DND-41 (cell line): ENCODE measurements at regions not wholly inside any gene's neighbourhood (a gene's known extent, or its start where the extent isn't known, plus 50 kb on each side); places are given as distances from the start of the nearest gene placed in this dataset.

Source experiments
- ATAC-seq: fragments of 200-7000 bp; cut with Tn5 transposase; 3 replicates; pipeline ENCODE4 v1.9.1; 2021; ENCODE audit warnings: low read depth; ENCODE audit not compliant: insufficient read depth
- DNase-seq: peaks from one replicate; pipeline ENCODE4 v3.0.0-alpha.2; 2020
- H2AFZ ChIP-seq: 2 replicates; pipeline ENCODE4 v1.6.0; 2012; ENCODE audit warnings: low read depth, low read length
- H3K27ac ChIP-seq: 2 replicates; pipeline ENCODE4 v1.5.1; 2012; ENCODE audit warnings: low read length, inconsistent platforms
- H3K27me3 ChIP-seq: fragments of 200-600 bp; sonication (generic); 2 replicates; pipeline ENCODE4 v1.6.0; 2012; ENCODE audit warnings: low read length, mild to moderate bottlenecking, inconsistent platforms; ENCODE audit not compliant: insufficient read depth, poor library complexity
- H3K36me3 ChIP-seq: 2 replicates; pipeline ENCODE4 v1.5.1; 2012; ENCODE audit warnings: low read length, inconsistent platforms; ENCODE audit not compliant: insufficient read depth
- H3K4me1 ChIP-seq: 2 replicates; pipeline ENCODE4 v1.5.1; 2012; ENCODE audit warnings: mild to moderate bottlenecking, low read length; ENCODE audit not compliant: insufficient read depth
- H3K4me2 ChIP-seq: 2 replicates; pipeline ENCODE4 v1.6.0; 2012; ENCODE audit warnings: mild to moderate bottlenecking, moderate library complexity, low read length, inconsistent platforms; ENCODE audit not compliant: insufficient read depth
- H3K4me3 ChIP-seq, 2 experiments: fragments of 200-600 bp in 1 of 2; shearing (Covaris generic) in 1 of 2; 2 replicates each; pipeline ENCODE4 v1.5.1; 2012 to 2016; ENCODE audit warnings: inconsistent platforms in 2 of 2, low read length in 2 of 2, mild to moderate bottlenecking in 2 of 2, low read depth in 1 of 2, moderate library complexity in 1 of 2
- H3K79me2 ChIP-seq: 2 replicates; pipeline ENCODE4 v1.6.0; 2012; ENCODE audit warnings: low read length, inconsistent platforms; ENCODE audit not compliant: insufficient read depth
- H3K9ac ChIP-seq: 2 replicates; pipeline ENCODE4 v1.6.0; 2012; ENCODE audit warnings: low read depth, mild to moderate bottlenecking, inconsistent platforms, low read length, moderate library complexity
- H3K9me3 ChIP-seq: 2 replicates; pipeline ENCODE4 v1.5.1; 2012; ENCODE audit warnings: low read length, moderate library complexity, mild to moderate bottlenecking, inconsistent platforms; ENCODE audit not compliant: insufficient read depth, severe bottlenecking
- H4K20me1 ChIP-seq: 2 replicates; pipeline ENCODE4 v1.6.0; 2012; ENCODE audit warnings: low read length; ENCODE audit not compliant: insufficient read depth
- EZH2 ChIP-seq: IDR thresholded peaks from 3 replicates; pipeline ENCODE4 v1.6.1; 2012; ENCODE audit warnings: borderline replicate concordance, low read depth, mild to moderate bottlenecking, moderate library complexity, low read length, inconsistent platforms; ENCODE audit not compliant: severe bottlenecking
- TF ChIP-seq, protein P1 (sequence below): IDR thresholded peaks from 2 replicates; pipeline ENCODE4 v1.5.1; 2012; ENCODE audit warnings: borderline replicate concordance, low read length, moderate library complexity, mild to moderate bottlenecking; ENCODE audit not compliant: poor library complexity, severe bottlenecking; ENCODE audit errors: extremely low read depth

- no peaks in the 10 kb centered on the region for H3K79me2 ChIP-seq
- no peaks in the 10 kb centered on the region for H3K36me3 ChIP-seq
- no peak for TF ChIP-seq EZH2
- TF ChIP-seq, protein P1, sequence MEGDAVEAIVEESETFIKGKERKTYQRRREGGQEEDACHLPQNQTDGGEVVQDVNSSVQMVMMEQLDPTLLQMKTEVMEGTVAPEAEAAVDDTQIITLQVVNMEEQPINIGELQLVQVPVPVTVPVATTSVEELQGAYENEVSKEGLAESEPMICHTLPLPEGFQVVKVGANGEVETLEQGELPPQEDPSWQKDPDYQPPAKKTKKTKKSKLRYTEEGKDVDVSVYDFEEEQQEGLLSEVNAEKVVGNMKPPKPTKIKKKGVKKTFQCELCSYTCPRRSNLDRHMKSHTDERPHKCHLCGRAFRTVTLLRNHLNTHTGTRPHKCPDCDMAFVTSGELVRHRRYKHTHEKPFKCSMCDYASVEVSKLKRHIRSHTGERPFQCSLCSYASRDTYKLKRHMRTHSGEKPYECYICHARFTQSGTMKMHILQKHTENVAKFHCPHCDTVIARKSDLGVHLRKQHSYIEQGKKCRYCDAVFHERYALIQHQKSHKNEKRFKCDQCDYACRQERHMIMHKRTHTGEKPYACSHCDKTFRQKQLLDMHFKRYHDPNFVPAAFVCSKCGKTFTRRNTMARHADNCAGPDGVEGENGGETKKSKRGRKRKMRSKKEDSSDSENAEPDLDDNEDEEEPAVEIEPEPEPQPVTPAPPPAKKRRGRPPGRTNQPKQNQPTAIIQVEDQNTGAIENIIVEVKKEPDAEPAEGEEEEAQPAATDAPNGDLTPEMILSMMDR = no peak
- H3K9ac ChIP-seq = no peak overlapping the region
- H4K20me1 ChIP-seq = no peaks in the 10 kb centered on the region
- no peak overlapping the region for H3K4me2 ChIP-seq
- H3K4me1 ChIP-seq = no peaks in the 10 kb centered on the region
- ATAC-seq (no peak), DNase-seq (no peak)
- H2AFZ ChIP-seq = no peak overlapping the region
- no peaks in the 10 kb centered on the region for H3K9me3 ChIP-seq
- no peaks in the 10 kb centered on the region for H3K27me3 ChIP-seq
- H3K27ac ChIP-seq = no peak overlapping the region
- no peak overlapping the region for H3K4me3 ChIP-seq
These were observed 254.5 kb upstream of the PPARGC1A start for GRCh38 chr4:24144381-24144780.

DNA sequence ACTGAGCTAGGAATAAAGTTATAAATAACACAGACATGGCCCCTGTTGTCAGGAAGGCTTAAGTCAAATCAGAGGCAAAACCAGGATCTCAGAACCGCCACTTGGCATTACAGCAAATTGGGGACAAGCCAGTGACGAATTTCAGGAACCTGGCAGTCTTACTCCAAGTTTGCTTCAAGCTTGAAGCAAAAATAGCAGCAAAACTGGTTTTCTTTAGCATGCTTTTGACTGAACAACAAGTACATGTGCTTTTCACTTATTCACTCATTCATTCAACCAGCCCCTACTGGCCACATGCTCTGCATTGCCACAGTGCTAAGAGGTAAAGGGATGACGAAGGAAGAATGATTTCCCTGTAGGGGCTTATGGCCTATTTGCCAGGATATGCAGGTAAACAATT, 253.9 kb upstream of the PPARGC1A start:
- no peak for ATAC-seq
- no peaks in the 10 kb centered on the region for H4K20me1 ChIP-seq
- H3K36me3 ChIP-seq = no peaks in the 10 kb centered on the region
- no peaks in the 10 kb centered on the region for H3K4me1 ChIP-seq
- no peak overlapping the region for H3K9ac ChIP-seq
- H3K4me2 ChIP-seq = no peak overlapping the region
- TF ChIP-seq, protein P1 = no peak
- TF ChIP-seq EZH2 = no peak
- no peak overlapping the region for H3K27ac ChIP-seq
- no peaks in the 10 kb centered on the region for H3K27me3 ChIP-seq
- H3K4me3 ChIP-seq = no peak overlapping the region
- no peak for DNase-seq
- H3K9me3 ChIP-seq = no peaks in the 10 kb centered on the region
- no peak overlapping the region for H2AFZ ChIP-seq
- H3K79me2 ChIP-seq = no peaks in the 10 kb centered on the region

DNA sequence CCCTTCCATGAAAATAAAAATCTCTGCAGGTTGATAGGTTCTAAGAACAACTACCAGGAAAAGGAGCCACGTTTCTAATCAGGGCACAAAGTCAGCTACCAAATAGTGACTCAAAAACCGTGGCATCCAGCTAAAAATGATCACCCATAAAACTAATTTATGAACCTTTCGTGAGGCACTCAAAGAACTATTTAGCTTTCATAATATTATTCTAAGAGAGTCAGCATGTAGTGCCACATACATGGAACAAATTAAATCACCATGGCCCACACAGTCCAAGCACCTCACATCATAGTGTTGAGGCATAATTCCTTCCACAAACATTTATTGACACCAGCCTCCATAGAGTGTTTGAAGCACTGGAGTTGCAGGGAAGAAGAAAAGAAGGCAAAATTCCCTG, 252.0 kb upstream of the PPARGC1A start:
- Histone ChIP-seq H3K4me3 (no peak overlapping the region), H4K20me1 (no peaks in the 10 kb centered on the region), H3K9ac (no peak overlapping the region), H2AFZ (no peak overlapping the region), H3K36me3 (no peaks in the 10 kb centered on the region), H3K4me1 (no peaks in the 10 kb centered on the region), H3K27me3 (no peaks in the 10 kb centered on the region), H3K9me3 (no peaks in the 10 kb centered on the region), H3K79me2 (no peaks in the 10 kb centered on the region), H3K27ac (no peak overlapping the region), H3K4me2 (no peak overlapping the region)
- TF ChIP-seq, protein P1 = no peak
- no peak for TF ChIP-seq EZH2
- DNase-seq (no peak), ATAC-seq (no peak)

- Histone ChIP-seq H3K9ac (no peak overlapping the region), H3K27me3 (no peaks in the 10 kb centered on the region), H3K36me3 (no peaks in the 10 kb centered on the region), H4K20me1 (no peaks in the 10 kb centered on the region), H2AFZ (no peak overlapping the region), H3K4me1 (no peaks in the 10 kb centered on the region), H3K4me3 (no peak overlapping the region), H3K79me2 (no peaks in the 10 kb centered on the region), H3K27ac (no peak overlapping the region), H3K4me2 (no peak overlapping the region), H3K9me3 (no peaks in the 10 kb centered on the region)
- ATAC-seq (no peak), DNase-seq (no peak)
- TF ChIP-seq EZH2 = no peak
- TF ChIP-seq, protein P1 = no peak
These were observed 251.0 kb upstream of the PPARGC1A start for GRCh38 chr4:24140892-24141291.
